HEK293 (cell line): ENCODE measurements at regions not wholly inside any gene's neighbourhood (a gene's known extent, or its start where the extent isn't known, plus 50 kb on each side); places are given as distances from the start of the nearest gene placed in this dataset.

Source experiments
- CTCF ChIA-PET: fragments of 350-600 bp; formaldehyde crosslinking; extraction: SDS; loops from one replicate; lab custom pipeline; 2021; ENCODE audit warnings: antibody characterized with exemption; lab: Yijun Ruan, JAX
- POLR2A ChIA-PET: fragments of 300-600 bp; formaldehyde crosslinking; extraction: SDS; loops from one replicate; lab custom pipeline; 2020; ENCODE audit warnings: antibody characterized with exemption, inconsistent platforms; lab: Yijun Ruan, JAX
- H3K27ac ChIP-seq: fragments of 200-500 bp; sonication (Bioruptor generic); 2 replicates; pipeline ENCODE4 v1.5.1; 2014; ENCODE audit warnings: low read depth, low read length, control low read depth, inconsistent platforms; ENCODE audit errors: extremely low read depth
- H3K36me3 ChIP-seq, 2 experiments: fragments of 200-500 bp in 1 of 2; sonication (Bioruptor generic) in 1 of 2; 1 replicate in 1 of 2; 2 replicates in 1 of 2; pipeline ENCODE4 v1.5.1; 2014 to 2017; ENCODE audit warnings: inconsistent platforms in 2 of 2, low read length in 2 of 2; ENCODE audit not compliant: control insufficient read depth in 2 of 2, insufficient read depth in 1 of 2
- H3K4me1 ChIP-seq: fragments of 200-500 bp; sonication (Bioruptor generic); 2 replicates; pipeline ENCODE4 v1.5.1; 2014; ENCODE audit warnings: mild to moderate bottlenecking, low read length, inconsistent platforms; ENCODE audit not compliant: control insufficient read depth, insufficient read depth
- H3K4me3 ChIP-seq: 2 replicates; pipeline ENCODE4 v1.5.1; 2011; ENCODE audit warnings: low read depth, mild to moderate bottlenecking, control low read depth, low read length, moderate library complexity
- H3K9me3 ChIP-seq: fragments of 200-500 bp; sonication (Bioruptor generic); 2 replicates; pipeline ENCODE4 v1.5.1; 2014; ENCODE audit warnings: low read depth, low read length, inconsistent platforms; ENCODE audit not compliant: control insufficient read depth, insufficient read depth
- FEZF1 ChIP-seq: fragments of 450-650 bp; formaldehyde crosslinking; IDR thresholded peaks from 2 replicates; pipeline ENCODE4 v1.5.1; 2016; ENCODE audit warnings: missing biosample characterization, missing genetic modification characterization
- GLI4 ChIP-seq: fragments of 450-650 bp; formaldehyde crosslinking; IDR thresholded peaks from 2 replicates; pipeline ENCODE4 v1.5.1; 2016; ENCODE audit warnings: missing biosample characterization, missing genetic modification characterization
- HOXD13 ChIP-seq: sonication (generic); formaldehyde crosslinking; IDR thresholded peaks from 2 replicates; pipeline ENCODE4 v1.8.0; 2022; ENCODE audit warnings: missing genetic modification reagents, borderline replicate concordance
- KLF7 ChIP-seq: fragments of 450-650 bp; formaldehyde crosslinking; IDR thresholded peaks from 2 replicates; pipeline ENCODE4 v1.5.1; 2016; ENCODE audit warnings: missing biosample characterization, missing genetic modification characterization, borderline replicate concordance
- OSR2 ChIP-seq: fragments of 450-650 bp; formaldehyde crosslinking; IDR thresholded peaks from 2 replicates; pipeline ENCODE4 v1.5.1; 2016; ENCODE audit warnings: missing biosample characterization, missing genetic modification characterization
- SP3 ChIP-seq: fragments of 450-650 bp; formaldehyde crosslinking; IDR thresholded peaks from 2 replicates; pipeline ENCODE4 v1.5.1; 2016; ENCODE audit warnings: missing biosample characterization, missing genetic modification characterization
- TRIM28 ChIP-seq: IDR thresholded peaks from 2 replicates; pipeline ENCODE4 v1.6.1; 2011; ENCODE audit warnings: low read length, control low read depth, borderline replicate concordance
- ZBTB10 ChIP-seq: fragments of 450-650 bp; formaldehyde crosslinking; IDR thresholded peaks from 2 replicates; pipeline ENCODE4 v1.5.1; 2016; ENCODE audit warnings: missing biosample characterization, missing genetic modification characterization
- ZBTB17 ChIP-seq: fragments of 450-650 bp; formaldehyde crosslinking; IDR thresholded peaks from 2 replicates; pipeline ENCODE4 v1.5.1; 2016; ENCODE audit warnings: missing biosample characterization, missing genetic modification characterization
- ZBTB8A ChIP-seq: fragments of 450-650 bp; formaldehyde crosslinking; IDR thresholded peaks from 2 replicates; pipeline ENCODE4 v1.5.1; 2016; ENCODE audit warnings: missing biosample characterization, missing genetic modification characterization
- ZFP69B ChIP-seq: fragments of 450-650 bp; formaldehyde crosslinking; IDR thresholded peaks from 2 replicates; pipeline ENCODE4 v1.5.1; 2016; ENCODE audit warnings: missing biosample characterization, missing genetic modification characterization
- ZNF121 ChIP-seq: fragments of 450-650 bp; formaldehyde crosslinking; IDR thresholded peaks from 2 replicates; pipeline ENCODE4 v1.5.1; 2016; ENCODE audit warnings: missing biosample characterization, missing genetic modification characterization
- ZNF138 ChIP-seq: fragments of 450-650 bp; formaldehyde crosslinking; IDR thresholded peaks from 2 replicates; pipeline ENCODE4 v1.5.1; 2016; ENCODE audit warnings: missing biosample characterization, missing genetic modification characterization, borderline replicate concordance
- ZNF146 ChIP-seq: fragments of 450-650 bp; formaldehyde crosslinking; IDR thresholded peaks from 2 replicates; pipeline ENCODE4 v1.5.1; 2016; ENCODE audit warnings: missing biosample characterization, missing genetic modification characterization
- ZNF157 ChIP-seq: fragments of 450-650 bp; formaldehyde crosslinking; IDR thresholded peaks from 2 replicates; pipeline ENCODE4 v1.5.1; 2016; ENCODE audit warnings: missing biosample characterization, missing genetic modification characterization
- ZNF221 ChIP-seq: fragments of 450-650 bp; formaldehyde crosslinking; IDR thresholded peaks from 2 replicates; pipeline ENCODE4 v1.5.1; 2017; ENCODE audit warnings: missing biosample characterization, missing genetic modification characterization, borderline replicate concordance
- ZNF23 ChIP-seq: fragments of 450-650 bp; formaldehyde crosslinking; IDR thresholded peaks from 2 replicates; pipeline ENCODE4 v1.5.1; 2016; ENCODE audit warnings: missing biosample characterization, missing genetic modification characterization, borderline replicate concordance
- ZNF266 ChIP-seq: fragments of 450-650 bp; formaldehyde crosslinking; IDR thresholded peaks from 2 replicates; pipeline ENCODE4 v1.5.1; 2016; ENCODE audit warnings: missing biosample characterization, missing genetic modification characterization, low read depth
- ZNF529 ChIP-seq: fragments of 450-650 bp; formaldehyde crosslinking; IDR thresholded peaks from 2 replicates; pipeline ENCODE4 v1.5.1; 2017; ENCODE audit warnings: missing genetic modification characterization, missing biosample characterization; ENCODE audit not compliant: insufficient replicate concordance
- ZNF530 ChIP-seq: fragments of 450-650 bp; formaldehyde crosslinking; IDR thresholded peaks from 2 replicates; pipeline ENCODE4 v1.5.1; 2016; ENCODE audit warnings: low read depth, missing biosample characterization, missing genetic modification characterization
- ZNF555 ChIP-seq: fragments of 450-650 bp; formaldehyde crosslinking; conservative IDR thresholded peaks from 2 replicates; pipeline ENCODE4 v1.5.1; 2017; ENCODE audit warnings: missing biosample characterization, mild to moderate bottlenecking, missing genetic modification characterization, inconsistent platforms
- ZNF626 ChIP-seq: fragments of 450-650 bp; sonication (Bioruptor Pico); formaldehyde crosslinking; IDR thresholded peaks from 2 replicates; pipeline ENCODE4 v1.5.1; 2018; ENCODE audit warnings: missing biosample characterization, missing genetic modification characterization, inconsistent platforms
- ZNF629 ChIP-seq: fragments of 450-650 bp; formaldehyde crosslinking; IDR thresholded peaks from 2 replicates; pipeline ENCODE4 v1.5.1; 2017; ENCODE audit warnings: missing biosample characterization, missing genetic modification characterization
- ZNF654 ChIP-seq: fragments of 450-650 bp; formaldehyde crosslinking; IDR thresholded peaks from 2 replicates; pipeline ENCODE4 v1.5.1; 2016; ENCODE audit warnings: low read depth, missing biosample characterization, missing genetic modification characterization
- ZNF677 ChIP-seq: fragments of 450-650 bp; IDR thresholded peaks from 2 replicates; pipeline ENCODE4 v1.5.0; 2018; ENCODE audit warnings: missing biosample characterization, mild to moderate bottlenecking, missing genetic modification characterization, moderate library complexity
- ZNF704 ChIP-seq: fragments of 450-650 bp; formaldehyde crosslinking; IDR thresholded peaks from 2 replicates; pipeline ENCODE4 v1.5.1; 2016; ENCODE audit warnings: missing biosample characterization, missing genetic modification characterization
- ZNF707 ChIP-seq: fragments of 450-650 bp; formaldehyde crosslinking; IDR thresholded peaks from 2 replicates; pipeline ENCODE4 v1.5.1; 2016; ENCODE audit warnings: missing biosample characterization, missing genetic modification characterization
- ZNF843 ChIP-seq: fragments of 450-650 bp; formaldehyde crosslinking; IDR thresholded peaks from 2 replicates; pipeline ENCODE4 v1.5.1; 2016; ENCODE audit warnings: missing biosample characterization, missing genetic modification characterization

- no peaks in the 10 kb centered on the region for H3K4me1 ChIP-seq
- POLR2A ChIA-PET = no interaction called here
- no peaks in the 10 kb centered on the region for H3K36me3 ChIP-seq
- no peak overlapping the region for H3K27ac ChIP-seq
- H3K4me3 ChIP-seq = no peak overlapping the region
- H3K9me3 ChIP-seq = no peaks in the 10 kb centered on the region
- no peak for TF ChIP-seq HOXD13 (CRISPR knock-in tag)
- no peak for TF ChIP-seq ZNF626
- TF ChIP-seq ZNF707 (tag by site-specific recombination) = no peak
- TF ChIP-seq ZNF266 (tag by site-specific recombination) = no peak
- no peak for TF ChIP-seq ZNF157
- no peak for TF ChIP-seq ZBTB10
- no peak for TF ChIP-seq ZNF530 (tag by site-specific recombination)
- CTCF ChIA-PET = interaction anchor here (0.6 kb wide), 1 partner anchor 178 kb away, joined by 6 read pairs; no protein-coding TSS in a partner anchor
Measured at GRCh38 chr5:3022665-3023064, 271.2 kb upstream of the IRX2 start.

- TF ChIP-seq OSR2 (tag by site-specific recombination) = no peak
- no peak for TF ChIP-seq ZFP69B
- no peak for TF ChIP-seq ZBTB10
- no peak for TF ChIP-seq ZNF121
- TF ChIP-seq ZNF843 (tag by site-specific recombination) = no peak
- TF ChIP-seq ZNF629 (tag by site-specific recombination) = no peak
- TF ChIP-seq ZNF555 = no peak
- TF ChIP-seq GLI4 (tag by site-specific recombination) = no peak
- no peak for TF ChIP-seq ZNF704
- no peak for TF ChIP-seq ZNF221
- TF ChIP-seq ZNF138 (tag by site-specific recombination) = no peak
- no peak for TF ChIP-seq ZBTB17
- CTCF ChIA-PET = no interaction called here
Measured at GRCh38 chr5:3020426-3020825, 268.9 kb upstream of the IRX2 start.

GRCh38 chr5:3019045-3019444, 267.6 kb upstream of the IRX2 start:
- no peaks in the 10 kb centered on the region for H3K36me3 ChIP-seq
- no peaks in the 10 kb centered on the region for H3K9me3 ChIP-seq
- H3K4me1 ChIP-seq = no peaks in the 10 kb centered on the region
- ChIA-PET POLR2A (no interaction called here), CTCF (no interaction called here)
- no peak for TF ChIP-seq ZNF654
- no peak for TF ChIP-seq ZNF146
- no peak for TF ChIP-seq TRIM28
- TF ChIP-seq FEZF1 (tag by site-specific recombination) = no peak
- TF ChIP-seq ZBTB8A (tag by site-specific recombination) = no peak
- no peak for TF ChIP-seq ZNF677
- no peak for TF ChIP-seq KLF7 (tag by site-specific recombination)
- no peak for TF ChIP-seq ZNF23 (tag by site-specific recombination)
- no peak for TF ChIP-seq ZNF529
- no peak for TF ChIP-seq SP3 (tag by site-specific recombination)
- H3K4me3 ChIP-seq = no peak overlapping the region
- no peak overlapping the region for H3K27ac ChIP-seq

More at GRCh38 chr5:3020426-3020825, 268.9 kb upstream of the IRX2 start:
- Histone ChIP-seq H3K4me3 (no peak overlapping the region), H3K4me1 (no peaks in the 10 kb centered on the region), H3K36me3 (no peaks in the 10 kb centered on the region), H3K9me3 (no peaks in the 10 kb centered on the region), H3K27ac (no peak overlapping the region)
- POLR2A ChIA-PET = no interaction called here
